IPS-18c (cell line): ENCODE measurements at regions not wholly inside any gene's neighbourhood (a gene's known extent, or its start where the extent isn't known, plus 50 kb on each side); places are given as distances from the start of the nearest gene placed in this dataset.
"Not testable (repeated sequence)": the region's sequence is repeated elsewhere in the genome, so short reads cannot be mapped to it uniquely, and the experiment has no call there.

Source experiments
- H3K4me3 ChIP-seq: 2 replicates; pipeline ENCODE4 v1.7.0; 2013; ENCODE audit warnings: low read depth, mild to moderate bottlenecking, low read length, moderate library complexity; ENCODE audit not compliant: insufficient read depth
- H3K9me3 ChIP-seq: one replicate; pipeline ENCODE4 v1.6.1; 2013; ENCODE audit warnings: mild to moderate bottlenecking, low read length, moderate library complexity; ENCODE audit not compliant: control insufficient read depth, insufficient read depth

DNA sequence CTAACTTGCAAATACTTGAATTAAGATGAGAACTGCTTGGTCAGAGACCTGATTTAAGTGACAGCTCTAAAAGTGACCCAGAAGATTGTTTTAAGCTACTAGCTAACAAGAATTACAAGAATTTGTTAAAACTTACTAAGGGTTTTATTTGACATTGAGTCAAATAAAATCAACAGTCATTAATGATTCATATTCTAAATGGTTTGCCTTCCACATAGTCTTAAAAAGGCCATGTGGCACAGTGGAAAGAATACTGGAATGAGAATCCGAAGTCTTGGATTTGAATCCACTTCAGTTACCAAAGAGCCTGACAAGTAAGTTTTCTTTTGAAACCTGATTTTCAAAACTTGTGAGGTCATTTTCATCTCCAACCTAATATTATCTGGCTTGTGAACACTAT lies 489.3 kb downstream of the ADCYAP1 start:
- Histone ChIP-seq H3K9me3 (no peaks in the 10 kb centered on the region), H3K4me3 (no peak overlapping the region)

DNA sequence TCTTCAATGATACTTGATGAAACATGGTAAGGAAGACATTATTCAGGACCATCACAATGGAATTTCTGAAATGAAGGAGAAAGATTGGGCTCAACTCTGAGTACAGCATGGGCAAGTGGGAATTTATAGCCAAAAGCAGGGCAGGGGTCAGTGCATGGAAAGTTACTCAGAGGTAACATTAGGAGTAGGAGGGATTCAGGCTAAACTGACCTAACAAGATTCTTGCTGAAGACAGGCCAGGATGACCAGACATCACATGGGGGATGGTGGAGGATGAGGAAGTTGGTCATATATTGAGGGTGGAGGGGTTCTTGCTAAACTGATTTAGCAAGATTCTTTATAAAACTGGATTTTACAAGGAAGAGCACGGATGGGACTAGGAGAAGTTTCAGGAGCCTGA lies 489.8 kb downstream of the ADCYAP1 start:
- H3K4me3 ChIP-seq, result no peak overlapping the region
- H3K9me3 ChIP-seq, result no peaks in the 10 kb centered on the region

DNA sequence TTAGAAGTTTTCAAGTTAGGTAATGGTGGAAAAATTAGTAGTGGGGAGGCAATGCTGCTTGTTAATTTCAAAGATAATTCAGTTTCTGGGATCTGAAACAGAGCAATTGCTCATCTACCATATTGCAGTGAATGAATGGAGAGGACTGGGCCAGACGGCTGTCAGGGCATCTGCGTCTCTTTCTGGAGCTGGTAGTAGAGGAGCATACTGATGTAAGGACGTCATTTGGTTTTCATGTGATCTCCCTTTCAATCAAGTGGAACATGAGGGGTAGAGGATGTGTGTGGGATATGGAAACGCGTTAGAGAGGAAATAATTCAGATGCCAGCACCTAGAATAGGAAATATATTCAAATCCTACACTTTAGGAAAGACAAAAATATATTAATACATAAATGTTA lies 490.3 kb downstream of the ADCYAP1 start:
- no peak overlapping the region for H3K4me3 ChIP-seq
- no peaks in the 10 kb centered on the region for H3K9me3 ChIP-seq

DNA sequence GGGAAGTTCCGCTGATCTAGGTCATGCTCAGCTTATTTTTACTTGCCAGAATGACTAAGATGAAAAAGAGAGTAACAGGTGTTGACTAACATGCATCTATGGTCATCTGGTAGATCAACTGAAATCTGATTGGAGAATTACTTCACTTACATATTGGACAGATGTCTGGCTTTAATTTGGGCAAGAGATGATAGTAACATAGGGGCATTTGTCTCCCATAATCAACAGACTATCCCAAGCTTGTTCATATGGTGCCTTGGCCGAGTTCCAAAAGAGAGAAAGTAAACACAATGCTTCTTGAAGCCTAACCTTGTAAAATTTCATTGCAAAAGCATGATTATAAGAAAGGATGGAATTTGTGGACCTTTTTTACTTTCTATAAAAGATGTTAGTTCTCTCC lies 503.7 kb downstream of the ADCYAP1 start:
- no peaks in the 10 kb centered on the region for H3K9me3 ChIP-seq
- H3K4me3 ChIP-seq, result no peak overlapping the region

DNA sequence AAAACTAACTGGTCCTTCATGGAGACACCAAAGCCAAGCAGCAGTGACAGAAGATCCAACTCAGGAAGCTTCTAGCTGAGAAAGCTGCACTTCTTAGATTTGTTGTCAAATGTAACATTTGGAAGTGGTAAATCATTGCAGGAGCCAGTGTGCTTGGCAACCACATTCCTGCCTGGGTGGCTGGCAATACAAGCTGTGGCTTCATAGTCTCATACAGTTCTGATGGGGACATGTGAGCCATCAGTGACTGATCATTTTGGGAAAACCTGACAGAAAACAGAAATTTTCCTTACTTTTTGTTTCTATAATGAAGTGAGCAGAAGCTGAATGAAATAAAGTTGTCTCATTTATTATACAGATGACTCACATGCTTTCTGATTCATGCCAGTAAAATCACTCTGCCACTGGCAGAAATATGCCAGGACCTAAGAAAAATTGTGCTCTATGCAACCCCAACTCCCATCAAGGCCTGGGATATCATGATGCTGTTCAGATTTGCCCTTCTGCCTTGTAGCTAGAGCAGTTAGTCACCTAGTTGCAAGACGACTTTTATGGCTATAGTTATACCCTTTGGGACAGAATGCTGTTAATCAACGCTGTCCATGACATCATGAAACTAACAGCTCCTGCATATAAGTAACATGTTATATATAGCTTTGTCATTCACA lies 508.1 kb downstream of the ADCYAP1 start:
- Histone ChIP-seq H3K9me3 (no peaks in the 10 kb centered on the region), H3K4me3 (no peak overlapping the region)

DNA sequence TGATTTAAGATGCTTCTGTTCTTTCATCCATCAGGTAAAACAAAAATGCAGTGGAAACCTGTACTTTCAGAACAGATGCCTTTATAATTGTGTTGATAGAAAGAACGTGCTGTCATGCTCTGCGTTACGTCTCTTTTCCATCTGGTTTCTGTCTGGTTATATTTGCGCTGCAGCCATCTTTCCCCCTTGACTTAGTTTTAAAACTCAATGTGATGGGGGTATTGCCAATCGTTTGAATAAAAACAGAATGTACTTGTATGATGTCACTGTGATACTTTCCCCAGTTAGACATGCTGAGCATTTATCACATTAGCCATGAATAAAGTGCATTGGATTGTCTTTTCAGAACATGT lies 508.6 kb downstream of the ADCYAP1 start:
- no peaks in the 10 kb centered on the region for H3K9me3 ChIP-seq

DNA sequence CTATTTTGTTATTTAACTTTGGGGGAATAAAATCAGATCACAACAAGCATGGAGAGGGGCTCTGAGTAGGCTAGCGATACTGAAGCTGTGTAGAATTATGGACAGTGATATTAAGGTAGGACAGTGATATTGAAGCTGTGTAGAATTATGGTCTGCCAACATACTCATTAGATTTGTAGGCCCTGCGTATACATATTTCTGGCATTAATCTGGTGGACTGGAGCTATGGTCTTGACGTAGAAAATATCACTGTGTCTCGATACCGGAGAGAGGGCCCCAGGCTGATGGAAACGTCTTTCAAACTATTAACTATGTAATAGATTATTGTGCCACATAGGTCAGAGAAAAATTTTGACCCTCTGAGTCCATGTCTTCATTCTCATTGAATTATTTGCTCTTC lies 511.4 kb downstream of the ADCYAP1 start:
- H3K4me3 ChIP-seq, result no peak overlapping the region
- no peaks in the 10 kb centered on the region for H3K9me3 ChIP-seq

More for the DNA sequence above, 508.6 kb downstream of the ADCYAP1 start:
- H3K4me3 ChIP-seq, result no peak overlapping the region

DNA sequence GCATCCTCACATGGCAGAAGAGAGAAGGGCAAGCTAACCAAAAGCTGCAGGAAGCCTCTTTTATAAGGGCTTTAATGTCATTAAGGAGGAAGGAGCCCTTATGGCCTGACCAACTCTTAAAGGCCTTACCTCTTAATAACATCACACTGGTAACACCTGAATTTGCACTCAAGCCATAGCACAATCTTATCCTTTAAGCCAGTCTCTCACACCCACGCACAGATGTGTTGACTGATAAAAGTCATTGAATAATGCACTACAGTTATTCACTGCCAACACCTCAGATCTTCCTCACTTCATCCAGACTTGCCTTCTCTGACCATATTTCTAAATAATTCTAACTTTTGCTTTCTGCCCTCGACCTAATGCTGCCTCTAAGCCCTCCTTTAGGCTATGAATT lies 516.8 kb downstream of the ADCYAP1 start:
- Histone ChIP-seq H3K4me3 (no peak overlapping the region), H3K9me3 (no peaks in the 10 kb centered on the region)

DNA sequence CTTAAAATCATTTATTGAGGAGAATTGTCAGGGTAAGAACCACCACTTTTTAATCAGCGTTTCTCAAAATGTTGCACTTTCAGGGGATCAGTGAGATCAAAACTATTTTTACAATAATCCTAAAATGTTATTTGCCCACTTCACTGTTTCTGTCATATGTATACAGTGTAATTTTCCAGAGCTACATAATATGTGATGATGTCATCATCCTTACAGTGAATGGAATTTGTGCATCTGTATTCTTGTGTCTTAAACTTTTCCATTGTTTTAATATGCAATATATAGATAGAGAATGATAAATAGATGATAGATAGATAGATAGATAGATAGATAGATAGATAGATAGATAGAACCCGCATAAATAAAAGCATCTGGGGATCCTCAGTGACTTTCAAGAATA lies 518.0 kb downstream of the ADCYAP1 start:
- H3K9me3 ChIP-seq, result no peaks in the 10 kb centered on the region
- H3K4me3 ChIP-seq, result no peak overlapping the region

DNA sequence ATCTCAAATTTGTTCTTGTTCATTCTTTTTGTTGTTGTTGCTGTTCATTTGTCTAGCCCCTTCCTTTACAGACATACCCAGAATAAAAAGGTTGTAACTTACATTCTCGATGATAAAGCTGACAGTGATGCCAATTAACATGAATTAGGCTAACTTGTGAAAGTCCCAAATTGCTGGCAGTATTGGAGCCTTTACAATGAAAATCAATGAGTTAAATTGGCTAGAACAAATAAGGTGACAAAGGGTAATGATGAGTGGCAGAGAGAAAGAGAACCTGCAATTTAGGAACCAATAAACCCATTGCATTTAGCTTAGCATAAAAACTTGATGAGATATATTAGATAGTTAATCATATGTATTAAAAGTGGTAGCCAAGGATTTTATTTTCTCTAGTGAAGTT lies 521.0 kb downstream of the ADCYAP1 start:
- H3K9me3 ChIP-seq, result peaks cover under 1% of the 10 kb centered on the region
- no peak overlapping the region for H3K4me3 ChIP-seq

DNA sequence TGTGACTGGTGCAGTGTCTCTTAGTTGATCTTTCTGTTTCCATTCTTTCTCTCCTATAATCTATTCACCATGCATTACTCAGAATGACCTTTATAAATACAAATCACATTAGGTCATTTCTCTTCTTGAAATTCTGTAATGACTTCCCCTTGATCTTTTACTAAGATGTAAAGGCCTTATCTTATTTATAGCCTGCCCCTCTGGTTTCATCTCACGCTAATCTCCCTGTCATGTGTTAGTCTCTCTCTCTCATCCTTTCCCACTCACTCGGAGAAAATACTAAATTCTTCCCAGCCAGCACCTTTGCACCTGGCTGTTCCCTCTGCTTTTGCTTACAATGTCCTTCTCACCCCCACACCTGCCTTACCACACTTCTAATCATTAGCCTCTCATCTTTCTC lies 530.8 kb downstream of the ADCYAP1 start:
- no peak overlapping the region for H3K4me3 ChIP-seq
- H3K9me3 ChIP-seq, result peaks cover 2% of the 10 kb centered on the region

DNA sequence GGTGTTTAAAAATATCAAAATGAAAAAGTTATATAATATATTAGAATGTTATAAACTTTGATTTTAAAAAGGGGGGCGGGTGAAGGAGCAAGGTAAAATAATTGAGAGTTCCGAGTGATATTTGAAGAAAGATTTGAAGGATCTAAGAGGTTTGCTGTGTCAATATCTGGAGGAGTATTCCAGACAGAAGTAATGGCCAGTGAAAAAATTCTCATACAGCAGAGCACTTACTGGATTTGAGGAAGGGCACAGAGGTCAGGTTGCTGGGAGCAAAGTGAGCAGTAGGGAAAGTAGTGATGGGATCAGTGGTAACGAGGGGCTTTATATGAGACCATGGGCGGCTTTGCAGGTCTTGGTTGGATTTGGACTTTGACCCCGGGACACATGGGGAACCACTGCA lies 531.5 kb downstream of the ADCYAP1 start:
- Histone ChIP-seq H3K4me3 (no peak overlapping the region), H3K9me3 (no peaks in the 10 kb centered on the region)

DNA sequence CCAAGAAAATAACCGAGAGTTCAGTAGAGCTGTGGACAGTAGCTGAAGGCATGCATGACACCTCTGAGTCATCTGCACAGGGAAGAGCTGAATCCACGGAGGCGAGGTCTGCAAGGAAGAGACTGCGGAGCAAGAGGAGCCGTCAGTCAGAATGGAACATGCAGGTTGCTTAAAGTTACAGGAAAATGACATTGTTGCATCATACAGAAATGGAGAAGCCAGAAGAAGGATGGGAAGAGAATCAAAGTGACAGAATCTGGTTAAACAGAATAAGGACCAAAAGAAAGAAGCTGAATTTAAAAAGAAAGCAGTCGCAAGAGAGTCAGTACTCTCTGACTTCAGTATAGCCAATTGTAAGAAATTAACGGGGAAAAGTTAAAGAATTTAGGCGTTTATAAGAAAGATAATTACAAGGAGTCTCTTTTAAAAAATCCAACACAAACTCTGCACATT lies 533.8 kb downstream of the ADCYAP1 start:
- Histone ChIP-seq H3K9me3 (no peaks in the 10 kb centered on the region), H3K4me3 (no peak overlapping the region)

DNA sequence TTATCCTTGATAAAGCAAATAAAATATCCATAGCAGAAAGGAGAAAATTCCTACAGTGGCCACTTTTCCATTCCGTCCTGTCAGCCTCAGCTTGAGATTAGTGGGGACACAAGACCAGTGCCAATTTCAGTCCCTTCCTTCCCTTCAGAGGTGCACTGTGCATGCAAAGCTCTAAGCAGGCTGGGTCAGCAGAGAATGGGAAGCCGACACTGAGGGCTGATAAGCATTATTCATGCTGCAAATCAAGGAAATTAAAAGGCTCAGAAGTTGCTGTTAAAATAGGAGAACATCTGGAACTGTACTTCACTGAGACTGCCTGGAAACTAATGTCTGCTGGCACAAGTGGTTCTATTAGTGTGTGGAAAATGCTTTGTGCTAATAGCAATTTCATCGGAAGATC lies 534.3 kb downstream of the ADCYAP1 start:
- Histone ChIP-seq H3K4me3 (no peak overlapping the region), H3K9me3 (no peaks in the 10 kb centered on the region)

DNA sequence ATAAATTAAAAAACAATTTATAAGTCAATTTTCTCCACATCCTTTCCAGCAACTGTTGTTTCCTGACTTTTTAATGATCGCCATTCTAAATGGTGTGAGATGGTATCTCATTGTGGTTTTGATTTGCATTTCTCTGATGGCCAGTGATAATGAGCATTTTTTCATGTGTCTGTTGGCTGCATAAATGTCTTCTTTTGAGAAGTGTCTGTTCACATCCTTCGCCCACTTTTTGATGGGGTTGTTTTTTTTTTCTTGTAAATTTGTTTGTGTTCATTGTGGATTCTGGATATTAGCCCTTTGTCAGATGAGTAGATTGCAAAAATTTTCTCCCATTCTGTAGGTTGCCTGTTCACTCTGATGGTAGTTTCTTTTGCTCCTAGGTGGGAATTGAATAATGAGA lies 539.4 kb downstream of the ADCYAP1 start:
- H3K9me3 ChIP-seq, H3K4me3 ChIP-seq: not testable (repeated sequence)

DNA sequence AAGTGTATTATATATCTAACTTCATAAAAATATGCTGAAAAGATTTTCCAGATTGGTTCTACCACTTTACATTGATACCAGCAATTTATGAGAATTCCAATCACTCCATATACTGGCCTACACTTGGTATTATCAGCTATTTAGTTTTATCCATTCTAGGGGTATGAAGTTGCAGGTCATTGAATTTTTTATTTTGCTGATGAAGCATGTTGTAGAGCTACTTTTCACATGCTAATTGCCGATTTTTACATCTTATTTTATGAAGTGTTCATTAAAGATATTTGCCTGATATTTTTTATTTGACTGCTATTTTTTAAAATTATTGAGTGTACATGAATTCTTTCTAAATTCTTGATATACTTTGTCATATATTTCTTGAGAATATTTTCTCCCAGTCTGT lies 542.1 kb downstream of the ADCYAP1 start:
- no peaks in the 10 kb centered on the region for H3K9me3 ChIP-seq
- no peak overlapping the region for H3K4me3 ChIP-seq

DNA sequence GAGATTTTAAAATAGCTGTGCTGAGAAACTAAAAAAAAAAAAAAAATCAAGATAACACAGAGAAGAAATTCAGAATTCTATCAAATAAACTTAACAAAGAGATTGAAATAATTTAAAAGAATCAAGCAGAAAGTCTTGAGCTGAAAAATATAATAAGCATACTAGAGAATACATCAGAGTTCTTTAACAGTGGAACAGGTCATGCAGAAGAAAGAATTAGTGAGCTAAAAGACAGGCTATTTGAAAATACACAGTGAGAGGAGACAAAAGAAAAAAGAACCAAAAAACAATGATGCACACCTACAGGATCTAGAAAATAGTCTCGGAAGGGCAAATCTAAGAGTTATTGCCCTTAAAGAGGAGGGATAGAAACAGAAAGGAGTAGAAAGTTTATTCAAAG lies 548.1 kb downstream of the ADCYAP1 start:
- H3K9me3 ChIP-seq, result no peaks in the 10 kb centered on the region
- H3K4me3 ChIP-seq, result no peak overlapping the region

DNA sequence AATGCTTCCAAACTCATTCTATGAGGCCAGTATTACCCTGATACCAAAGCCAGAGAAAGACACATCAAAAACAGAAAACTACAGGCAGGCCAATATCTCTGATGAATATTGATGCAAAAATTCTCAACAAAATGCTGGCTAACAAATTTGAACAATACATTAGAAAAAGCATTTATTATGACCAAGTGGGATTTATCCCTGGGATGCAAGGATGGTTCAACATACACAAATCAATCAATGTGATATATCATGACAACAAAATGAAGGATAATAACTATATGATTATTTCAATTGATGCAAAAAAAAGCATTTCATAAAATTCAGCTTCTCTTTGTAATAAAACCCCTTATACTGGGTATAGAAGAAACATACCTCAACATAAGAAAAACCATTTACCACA lies 550.9 kb downstream of the ADCYAP1 start:
- no peak overlapping the region for H3K4me3 ChIP-seq
- no peaks in the 10 kb centered on the region for H3K9me3 ChIP-seq

DNA sequence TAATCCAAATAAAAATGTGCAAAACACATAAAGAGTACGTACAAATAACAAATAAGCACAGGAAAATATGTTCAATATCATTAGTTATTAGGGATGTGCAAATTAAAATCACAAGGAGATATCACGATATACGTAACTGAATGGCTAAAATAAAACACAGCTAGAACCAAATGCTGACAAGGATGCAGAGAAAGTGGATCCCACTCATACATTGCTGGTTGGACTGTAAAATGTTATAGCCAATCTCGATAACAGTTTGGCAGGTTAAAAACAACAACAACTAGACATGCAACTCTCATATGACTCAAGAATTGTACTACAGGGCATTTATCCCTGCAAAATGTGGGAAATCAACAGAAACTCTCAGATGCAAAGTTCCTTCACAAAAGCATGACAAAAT lies 553.9 kb downstream of the ADCYAP1 start:
- Histone ChIP-seq H3K4me3 (no peak overlapping the region), H3K9me3 (no peaks in the 10 kb centered on the region)
